ENCODE measurements at regions not wholly inside any gene's neighbourhood (a gene's known extent, or its start where the extent isn't known, plus 50 kb on each side); places are given as distances from the start of the nearest gene placed in this dataset.
A peak's percentile ranks its signal among the peaks of the same experiment; 100 is the strongest.

DNA sequence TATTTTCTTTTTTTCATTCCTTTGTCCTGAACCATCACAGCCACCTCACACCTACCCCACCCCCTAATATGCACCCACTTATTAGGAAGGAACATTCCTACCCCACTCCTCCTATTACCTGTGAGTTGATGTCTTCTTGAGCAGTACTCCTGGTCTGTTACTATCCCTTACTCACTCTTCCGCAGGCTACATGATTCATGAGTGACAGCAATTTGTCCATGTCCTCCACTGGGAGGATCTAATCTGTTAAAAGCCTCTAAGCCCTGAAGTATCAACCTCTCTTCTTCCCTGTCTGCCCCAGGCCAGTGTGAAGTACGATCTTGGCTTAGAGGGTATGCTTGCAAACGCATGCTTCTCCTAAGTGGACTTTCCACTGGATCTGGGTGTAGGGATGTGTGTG is 75.6 kb upstream of the RFX8 start:
- no peaks in the 10 kb centered on the region for H3K36me3 ChIP-seq (ENCODE audit: insufficient read depth, low read length)
- H3K9me3 ChIP-seq (ENCODE audit: insufficient read depth, low read depth, low read length) = no peaks in the 10 kb centered on the region
- H3K4me3 ChIP-seq (ENCODE audit: low read length) = no peak overlapping the region
- no peaks in the 10 kb centered on the region for H3K4me1 ChIP-seq (ENCODE audit: insufficient read depth, low read length)
- no peak overlapping the region for H3K9ac ChIP-seq (ENCODE audit: low read depth, low read length)
- H3K27ac ChIP-seq (ENCODE audit: low read depth, low read length) = no peak overlapping the region
- H3K27me3 ChIP-seq (ENCODE audit: insufficient read depth, low read length) = no peaks in the 10 kb centered on the region
- 89% methylated on average over 3 of the region's 3 CpGs for WGBS

DNA sequence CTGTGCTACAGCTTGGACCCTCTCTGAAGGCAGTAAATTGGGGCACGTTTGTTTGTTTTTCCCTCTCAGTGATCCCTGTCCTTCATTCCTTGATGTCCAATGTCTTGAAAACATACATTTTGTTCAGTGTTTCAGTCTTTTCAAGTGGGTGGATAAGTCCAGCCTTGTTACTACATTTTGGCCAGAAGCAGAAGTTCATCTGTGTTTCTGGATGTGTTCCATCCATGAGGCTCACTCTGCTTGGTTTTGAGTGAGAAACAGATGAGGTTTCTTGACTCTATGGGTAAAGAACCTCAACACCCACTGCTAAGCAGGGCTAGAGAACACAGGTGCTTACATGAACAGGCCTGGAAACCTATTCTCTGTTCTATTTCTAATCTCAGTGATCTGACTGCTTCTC is 74.5 kb upstream of the RFX8 start:
- WGBS = 92% methylated on average over 1 of the region's 1 CpG
- no peak overlapping the region for H3K9ac ChIP-seq (ENCODE audit: low read depth, low read length)
- H3K4me1 ChIP-seq (ENCODE audit: insufficient read depth, low read length) = no peaks in the 10 kb centered on the region; the same call in 1 of the 2 replicates
- no peak overlapping the region for H3K27ac ChIP-seq (ENCODE audit: low read depth, low read length)
- H3K27me3 ChIP-seq (ENCODE audit: insufficient read depth, low read length) = no peaks in the 10 kb centered on the region
- H3K9me3 ChIP-seq (ENCODE audit: insufficient read depth, low read depth, low read length) = no peaks in the 10 kb centered on the region
- H3K36me3 ChIP-seq (ENCODE audit: insufficient read depth, low read length) = no peaks in the 10 kb centered on the region
- H3K4me3 ChIP-seq (ENCODE audit: low read length) = no peak overlapping the region

DNA sequence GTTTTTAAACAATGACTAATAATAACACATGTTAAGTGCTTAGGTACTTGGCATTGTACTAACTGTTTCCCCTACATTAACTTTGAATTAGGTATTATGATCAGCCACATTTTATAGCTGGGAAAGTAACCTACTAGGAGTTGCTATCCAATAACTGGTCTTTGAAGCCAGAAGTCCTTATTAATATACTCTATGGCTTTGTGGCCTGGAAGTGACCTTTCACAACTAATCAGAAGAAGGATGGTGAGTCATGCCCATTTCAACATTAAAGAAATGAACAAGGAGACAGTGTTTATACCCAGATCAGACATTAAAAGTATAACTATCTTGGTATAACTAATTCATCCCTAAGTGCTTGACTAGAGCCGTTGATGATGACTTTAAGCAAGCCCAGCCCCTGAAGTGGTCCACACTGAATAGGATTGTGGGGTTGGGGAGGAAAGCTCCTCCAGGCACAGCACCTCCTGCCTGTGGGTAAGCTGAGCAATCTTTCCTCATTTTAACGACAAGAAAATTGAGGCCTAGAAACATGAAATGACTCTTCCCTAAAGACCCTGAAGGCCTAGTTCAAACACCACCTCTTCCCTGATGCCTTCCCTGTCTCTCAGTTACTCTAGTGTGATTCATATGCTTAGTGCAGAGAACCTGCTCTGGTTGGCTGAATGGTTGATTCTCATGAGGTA is 71.6 kb upstream of the RFX8 start:
- H3K9ac ChIP-seq (ENCODE audit: low read depth, low read length) = no peak overlapping the region
- H3K27ac ChIP-seq (ENCODE audit: low read depth, low read length) = no peak overlapping the region
- no peak overlapping the region for H3K4me3 ChIP-seq (ENCODE audit: low read length)
- H3K27me3 ChIP-seq (ENCODE audit: insufficient read depth, low read length) = no peaks in the 10 kb centered on the region
- H3K36me3 ChIP-seq (ENCODE audit: insufficient read depth, low read length) = no peaks in the 10 kb centered on the region
- WGBS = 86% methylated on average over 2 of the region's 2 CpGs
- no peaks in the 10 kb centered on the region for H3K9me3 ChIP-seq (ENCODE audit: insufficient read depth, low read depth, low read length)
- H3K4me1 ChIP-seq (ENCODE audit: insufficient read depth, low read length) = no peaks in the 10 kb centered on the region; the same call in 1 of the 2 replicates

DNA sequence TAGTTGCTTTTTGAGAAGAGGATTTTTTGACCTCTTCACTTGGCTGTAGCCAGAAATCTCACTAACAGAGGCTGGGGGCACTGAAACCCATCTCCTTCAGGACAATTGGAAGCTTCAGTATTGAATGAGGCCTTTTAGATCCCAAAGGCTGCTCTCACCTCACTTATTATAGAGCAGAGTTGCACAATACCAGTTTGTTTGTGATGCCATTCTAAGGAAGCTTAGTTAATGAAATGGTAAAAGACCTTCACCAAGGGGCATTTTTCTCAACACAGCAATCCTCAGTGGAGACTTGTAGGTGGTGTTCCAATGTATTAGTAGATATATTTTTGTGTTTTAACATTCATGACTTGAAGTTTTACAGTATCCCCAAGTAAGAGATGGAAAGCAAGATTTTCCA is 71.0 kb upstream of the RFX8 start:
- no peaks in the 10 kb centered on the region for H3K36me3 ChIP-seq (ENCODE audit: insufficient read depth, low read length)
- no peaks in the 10 kb centered on the region for H3K9me3 ChIP-seq (ENCODE audit: insufficient read depth, low read depth, low read length)
- no peak overlapping the region for H3K4me3 ChIP-seq (ENCODE audit: low read length)
- H3K27me3 ChIP-seq (ENCODE audit: insufficient read depth, low read length) = no peaks in the 10 kb centered on the region
- no peak overlapping the region for H3K9ac ChIP-seq (ENCODE audit: low read depth, low read length)
- no peak overlapping the region for H3K27ac ChIP-seq (ENCODE audit: low read depth, low read length)
- H3K4me1 ChIP-seq (ENCODE audit: insufficient read depth, low read length) = no peaks in the 10 kb centered on the region; the same call in 1 of the 2 replicates

DNA sequence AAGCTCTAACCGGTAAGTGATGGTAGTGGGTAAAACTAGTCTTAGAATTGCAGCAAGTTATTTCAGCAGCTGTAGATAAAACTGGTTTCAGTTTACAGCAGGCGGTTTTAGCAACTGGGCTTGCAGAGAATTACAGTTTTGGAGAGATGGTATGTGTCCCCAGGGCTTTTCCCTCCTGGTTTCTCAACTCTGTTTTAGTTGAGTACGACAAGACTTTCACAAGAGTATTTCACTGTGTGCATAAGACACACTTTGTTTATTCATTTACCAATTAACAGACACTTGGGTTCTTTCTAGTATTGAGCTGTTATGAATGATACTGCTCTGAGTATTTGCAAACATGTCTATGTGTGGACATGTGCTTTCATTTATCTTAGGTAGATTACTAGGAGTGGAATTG is 65.6 kb upstream of the RFX8 start:
- Histone ChIP-seq H3K9ac (ENCODE audit: low read depth, low read length) (no peak overlapping the region), H3K4me3 (ENCODE audit: low read length) (no peak overlapping the region), H3K27ac (ENCODE audit: low read depth, low read length) (no peak overlapping the region), H3K4me1 (ENCODE audit: insufficient read depth, low read length) (no peaks in the 10 kb centered on the region; the same call in 1 of the 2 replicates), H3K27me3 (ENCODE audit: insufficient read depth, low read length) (no peaks in the 10 kb centered on the region), H3K9me3 (ENCODE audit: insufficient read depth, low read depth, low read length) (no peaks in the 10 kb centered on the region), H3K36me3 (ENCODE audit: insufficient read depth, low read length) (no peaks in the 10 kb centered on the region)
- 91% methylated on average over 3 of the region's 3 CpGs for WGBS

DNA sequence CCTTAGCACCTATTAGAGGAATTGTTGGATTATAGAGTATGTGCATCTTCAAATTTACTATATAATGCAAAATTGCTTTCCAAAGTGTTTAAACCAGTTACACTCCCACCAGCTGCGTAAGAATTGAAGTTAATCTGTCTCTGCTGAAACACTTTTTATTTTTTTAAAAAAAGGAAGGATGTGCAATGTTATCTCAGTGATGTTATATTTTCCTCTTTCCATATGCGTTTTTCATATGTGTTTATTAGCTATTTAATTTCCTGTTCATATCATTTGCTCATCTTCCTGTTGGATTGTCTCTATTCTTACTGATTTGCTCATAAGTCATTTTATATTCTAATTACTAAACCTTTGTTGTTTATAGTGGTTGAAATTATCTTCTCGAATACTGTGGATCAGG is 63.2 kb upstream of the RFX8 start:
- H3K36me3 ChIP-seq (ENCODE audit: insufficient read depth, low read length) = no peaks in the 10 kb centered on the region
- WGBS = no CpG with 5 or more reads among the region's 3 CpGs
- H3K27me3 ChIP-seq (ENCODE audit: insufficient read depth, low read length) = no peaks in the 10 kb centered on the region
- no peak overlapping the region for H3K4me3 ChIP-seq (ENCODE audit: low read length)
- H3K4me1 ChIP-seq (ENCODE audit: insufficient read depth, low read length) = peaks cover 17% of the 10 kb centered on the region
- H3K9ac ChIP-seq (ENCODE audit: low read depth, low read length) = no peak overlapping the region
- H3K27ac ChIP-seq (ENCODE audit: low read depth, low read length) = no peak overlapping the region
- H3K9me3 ChIP-seq (ENCODE audit: insufficient read depth, low read depth, low read length) = no peaks in the 10 kb centered on the region

DNA sequence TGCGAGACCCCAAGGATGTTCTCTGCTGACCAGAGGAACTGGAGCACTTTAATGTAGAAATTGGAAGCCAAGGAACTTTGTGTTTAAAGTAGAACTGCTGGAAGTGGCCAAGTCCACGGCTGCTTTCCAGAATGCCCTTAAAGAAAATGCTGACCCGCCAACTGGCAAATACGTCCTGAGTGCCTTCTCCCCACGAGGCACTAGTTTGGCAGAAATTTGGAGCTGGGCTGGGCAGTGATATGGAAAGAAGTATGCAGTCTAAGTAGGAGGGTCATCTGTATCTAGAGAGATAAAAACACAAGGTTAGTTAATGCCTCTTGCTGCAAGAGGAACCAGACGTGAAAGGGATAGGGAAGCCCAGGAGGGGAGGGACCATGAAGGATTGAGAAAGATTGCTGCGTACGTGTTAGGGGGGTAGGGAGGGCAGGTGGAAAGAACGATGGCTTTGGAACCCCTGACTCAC is 59.3 kb upstream of the RFX8 start:
- peak overlapping the region; percentile 90 for H3K27ac ChIP-seq (ENCODE audit: low read depth, low read length)
- H3K4me1 ChIP-seq (ENCODE audit: insufficient read depth, low read length) = peaks cover 20% of the 10 kb centered on the region
- 0 out of 2 replicates have a peak overlapping the region, but pooled peaks have one; percentile 5 for H3K9ac ChIP-seq (ENCODE audit: low read depth, low read length)
- H3K9me3 ChIP-seq (ENCODE audit: insufficient read depth, low read depth, low read length) = no peaks in the 10 kb centered on the region
- H3K36me3 ChIP-seq (ENCODE audit: insufficient read depth, low read length) = no peaks in the 10 kb centered on the region
- 60% methylated on average over 9 of the region's 9 CpGs for WGBS
- H3K27me3 ChIP-seq (ENCODE audit: insufficient read depth, low read length) = no peaks in the 10 kb centered on the region
- no peak overlapping the region for H3K4me3 ChIP-seq (ENCODE audit: low read length)

DNA sequence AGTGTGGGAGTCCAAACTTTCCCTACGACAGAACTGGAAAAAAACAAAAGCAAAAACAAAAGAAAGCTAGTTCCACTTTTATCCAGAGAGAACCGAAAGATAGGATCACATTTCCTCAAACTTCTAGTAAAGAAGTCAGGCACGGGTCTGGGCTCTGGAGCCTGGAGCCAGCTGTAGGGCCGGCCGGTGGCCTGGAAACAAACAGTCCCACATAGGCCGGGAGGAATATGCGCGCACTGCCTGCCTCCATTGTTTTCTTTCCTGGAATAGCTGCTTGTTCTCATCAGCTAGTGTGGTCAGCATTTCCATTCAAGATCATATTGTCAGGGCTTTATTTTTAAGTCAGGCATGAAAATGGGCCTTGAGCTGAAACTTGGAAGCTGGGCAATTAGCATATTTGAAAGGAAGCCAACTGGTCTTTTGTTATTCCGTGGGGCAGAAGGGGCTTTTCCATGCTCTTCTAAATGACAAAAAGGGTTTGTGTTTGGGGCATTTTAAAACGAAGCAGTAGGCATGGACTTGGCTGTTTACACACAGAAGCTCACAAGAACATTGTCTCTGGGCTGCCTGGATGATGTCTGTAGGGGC is 58.7 kb upstream of the RFX8 start:
- no peaks in the 10 kb centered on the region for H3K9me3 ChIP-seq (ENCODE audit: insufficient read depth, low read depth, low read length)

DNA sequence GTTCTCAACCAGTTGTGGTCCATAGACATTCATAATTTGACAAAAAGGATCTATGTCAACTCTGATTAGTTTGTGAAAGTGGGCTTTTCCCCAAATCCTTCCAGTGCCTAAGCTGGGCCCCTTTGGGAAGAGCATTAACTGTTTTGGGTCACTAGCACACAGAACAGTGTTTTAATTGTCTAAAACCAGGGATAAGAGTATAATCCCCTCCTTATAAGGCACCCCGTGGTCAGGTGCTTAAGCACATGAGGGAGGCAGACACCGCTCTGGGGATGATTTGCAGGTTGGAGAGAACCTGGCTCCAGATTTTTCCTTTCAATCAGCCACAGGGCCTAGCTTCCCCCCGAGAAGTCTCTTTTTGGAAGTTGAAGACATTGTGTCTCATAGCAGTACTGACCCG is 53.6 kb upstream of the RFX8 start:
- no peak overlapping the region for H3K27ac ChIP-seq (ENCODE audit: low read depth, low read length)
- H3K9ac ChIP-seq (ENCODE audit: low read depth, low read length) = no peak overlapping the region
- H3K36me3 ChIP-seq (ENCODE audit: insufficient read depth, low read length) = no peaks in the 10 kb centered on the region
- peaks cover 7% of the 10 kb centered on the region; the same call in 1 of the 2 replicates for H3K4me1 ChIP-seq (ENCODE audit: insufficient read depth, low read length)
- no peaks in the 10 kb centered on the region; the same call in 1 of the 2 replicates for H3K9me3 ChIP-seq (ENCODE audit: insufficient read depth, low read depth, low read length)
- no peak overlapping the region for H3K4me3 ChIP-seq (ENCODE audit: low read length)
- no peaks in the 10 kb centered on the region for H3K27me3 ChIP-seq (ENCODE audit: insufficient read depth, low read length)
- 95% methylated on average over 4 of the region's 4 CpGs for WGBS

More for the DNA sequence above, 58.7 kb upstream of the RFX8 start:
- WGBS = 32% methylated on average over 10 of the region's 10 CpGs
- Histone ChIP-seq H3K27ac (ENCODE audit: low read depth, low read length) (peak overlapping the region; percentile 90), H3K36me3 (ENCODE audit: insufficient read depth, low read length) (no peaks in the 10 kb centered on the region), H3K4me1 (ENCODE audit: insufficient read depth, low read length) (peaks cover 20% of the 10 kb centered on the region), H3K4me3 (ENCODE audit: low read length) (no peak overlapping the region), H3K27me3 (ENCODE audit: insufficient read depth, low read length) (no peaks in the 10 kb centered on the region), H3K9ac (ENCODE audit: low read depth, low read length) (0 out of 2 replicates have a peak overlapping the region, but pooled peaks have one; percentile 5)

DNA sequence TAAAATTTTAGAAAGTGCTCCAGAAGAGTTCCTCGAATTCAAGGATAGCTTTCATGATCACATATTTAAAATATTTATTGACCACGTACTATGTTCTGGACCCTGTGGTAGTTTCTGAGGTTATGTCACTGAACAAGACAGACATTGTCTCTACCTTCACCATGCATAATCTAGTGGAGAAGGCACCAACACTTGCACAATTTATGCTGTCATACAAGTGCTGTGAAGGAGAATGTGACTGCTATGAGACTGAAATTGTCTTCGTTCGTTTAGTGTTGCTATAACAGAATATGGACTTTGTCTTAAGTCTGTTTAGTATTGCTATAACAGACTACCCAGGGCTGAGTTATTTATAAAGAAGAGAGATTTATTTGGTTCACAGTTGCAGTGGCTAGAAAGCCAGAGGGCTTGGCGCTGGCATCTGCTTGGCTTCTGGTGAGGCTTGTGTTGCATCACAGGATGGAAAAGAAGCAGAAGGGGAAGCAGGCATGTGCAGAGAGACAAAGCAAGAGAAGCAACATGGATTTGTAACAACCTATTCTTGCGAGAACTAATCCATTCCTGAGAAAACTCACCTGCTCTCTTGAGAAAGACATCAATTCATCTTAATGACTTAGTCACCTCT is 50.0 kb upstream of the RFX8 start:
- no peak overlapping the region for H3K9ac ChIP-seq (ENCODE audit: low read depth, low read length)
- no peaks in the 10 kb centered on the region; the same call in 1 of the 2 replicates for H3K9me3 ChIP-seq (ENCODE audit: insufficient read depth, low read depth, low read length)
- no peaks in the 10 kb centered on the region for H3K27me3 ChIP-seq (ENCODE audit: insufficient read depth, low read length)
- no peak overlapping the region for H3K4me3 ChIP-seq (ENCODE audit: low read length)
- 94% methylated on average over 5 of the region's 6 CpGs for whole genome bisulfite sequencing
- no peak overlapping the region for H3K27ac ChIP-seq (ENCODE audit: low read depth, low read length)
- H3K4me1 ChIP-seq (ENCODE audit: insufficient read depth, low read length) = no peaks in the 10 kb centered on the region
- H3K36me3 ChIP-seq (ENCODE audit: insufficient read depth, low read length) = no peaks in the 10 kb centered on the region

Measured in HUES64 (cell line).